WTC11 (cell line): ENCODE measurements at regions not wholly inside any gene's neighbourhood (a gene's known extent, or its start where the extent isn't known, plus 50 kb on each side); places are given as distances from the start of the nearest gene placed in this dataset.

Source experiments
- CTCF ChIP-seq: fragments of 200-600 bp; IDR thresholded peaks from 2 replicates; pipeline ENCODE4 v1.8.0; 2022; ENCODE audit warnings: antibody characterized with exemption
- MAX ChIP-seq: sonication (generic); formaldehyde crosslinking; IDR thresholded peaks from 2 replicates; pipeline ENCODE4 v1.8.0; 2022; ENCODE audit warnings: mild to moderate bottlenecking, missing genetic modification reagents
- MLX ChIP-seq: sonication (generic); formaldehyde crosslinking; IDR thresholded peaks from 2 replicates; pipeline ENCODE4 v1.8.1; 2023; ENCODE audit warnings: mild to moderate bottlenecking, missing genetic modification reagents, moderate library complexity
- NFYB ChIP-seq: sonication (generic); formaldehyde crosslinking; conservative IDR thresholded peaks from 2 replicates; pipeline ENCODE4 v1.8.0; 2022; ENCODE audit warnings: low read depth, missing genetic modification reagents
- PREB ChIP-seq: sonication (generic); formaldehyde crosslinking; IDR thresholded peaks from 2 replicates; pipeline ENCODE4 v1.8.1; 2022; ENCODE audit warnings: mild to moderate bottlenecking, missing genetic modification reagents, moderate library complexity, borderline replicate concordance
- ZNF396 ChIP-seq: fragments of 250-450 bp; sonication (Bioruptor Pico); IDR thresholded peaks from 2 replicates; pipeline ENCODE4 v1.8.0; 2021; ENCODE audit warnings: mild to moderate bottlenecking, moderate library complexity, borderline replicate concordance
- ZNF512 ChIP-seq: sonication (generic); formaldehyde crosslinking; IDR thresholded peaks from 2 replicates; pipeline ENCODE4 v1.8.1; 2022; ENCODE audit warnings: missing genetic modification reagents, borderline replicate concordance

GRCh38 chr5:106368021-106368420 is 1302.7 kb downstream of the EFNA5 start:
- TF ChIP-seq CTCF (no peak), ZNF396 (CRISPR knock-in tag) (no peak), MAX (CRISPR knock-in tag) (no peak), PREB (no peak), NFYB (CRISPR knock-in tag) (no peak), MLX (CRISPR knock-in tag) (no peak), ZNF512 (no peak)
